ENCODE measurements at regions not wholly inside any gene's neighbourhood (a gene's known extent, or its start where the extent isn't known, plus 50 kb on each side); places are given as distances from the start of the nearest gene placed in this dataset.

GRCh38 chr13:95432141-95432540 lies 120.4 kb upstream of the CLDN10 start:
- no peak for DNase-seq (ENCODE audit: low read depth)
- no peak overlapping the region for H3K4me3 ChIP-seq (ENCODE audit: low read length)
- TF ChIP-seq CTCF (IDR thresholded peaks at IDR 0.05; ENCODE audit: insufficient read depth, low read depth, low read length, missing control alignments), result no peak

GRCh38 chr13:95433537-95433936 lies 119.0 kb upstream of the CLDN10 start:
- no peak overlapping the region for H3K4me3 ChIP-seq (ENCODE audit: low read length)
- no peak for DNase-seq (ENCODE audit: low read depth)
- TF ChIP-seq CTCF (IDR thresholded peaks at IDR 0.05; ENCODE audit: insufficient read depth, low read depth, low read length, missing control alignments), result no peak

GRCh38 chr13:95434111-95434510 lies 118.4 kb upstream of the CLDN10 start:
- no peak overlapping the region for H3K4me3 ChIP-seq (ENCODE audit: low read length)
- no peak for TF ChIP-seq CTCF (IDR thresholded peaks at IDR 0.05; ENCODE audit: insufficient read depth, low read depth, low read length, missing control alignments)
- DNase-seq (ENCODE audit: low read depth), result peak; percentile 24

- TF ChIP-seq CTCF (IDR thresholded peaks at IDR 0.05; ENCODE audit: insufficient read depth, low read depth, low read length, missing control alignments), result no peak
- H3K4me3 ChIP-seq (ENCODE audit: low read length), result no peak overlapping the region
- no peak for DNase-seq (ENCODE audit: low read depth)
Observed at GRCh38 chr13:95437561-95437960, 115.0 kb upstream of the CLDN10 start.

- TF ChIP-seq CTCF (IDR thresholded peaks at IDR 0.05; ENCODE audit: insufficient read depth, low read depth, low read length, missing control alignments), result no peak
- no peak for DNase-seq (ENCODE audit: low read depth)
- H3K4me3 ChIP-seq (ENCODE audit: low read length), result no peak overlapping the region
Observed at GRCh38 chr13:95438297-95438696, 114.2 kb upstream of the CLDN10 start.

GRCh38 chr13:95440441-95441088 lies 112.0 kb upstream of the CLDN10 start:
- no peak for TF ChIP-seq CTCF (IDR thresholded peaks at IDR 0.05; ENCODE audit: insufficient read depth, low read depth, low read length, missing control alignments)
- no peak overlapping the region for H3K4me3 ChIP-seq (ENCODE audit: low read length)
- no peak for DNase-seq (ENCODE audit: low read depth)

- no peak for DNase-seq (ENCODE audit: low read depth)
- TF ChIP-seq CTCF (IDR thresholded peaks at IDR 0.05; ENCODE audit: insufficient read depth, low read depth, low read length, missing control alignments), result no peak
- H3K4me3 ChIP-seq (ENCODE audit: low read length), result no peak overlapping the region
Observed at GRCh38 chr13:95441326-95441725, 111.2 kb upstream of the CLDN10 start.

All from epithelial cell of esophagus (primary cell).